Glomerular endothelial cell (primary cell): ENCODE measurements at regions not wholly inside any gene's neighbourhood (a gene's known extent, or its start where the extent isn't known, plus 50 kb on each side); places are given as distances from the start of the nearest gene placed in this dataset.
A peak's percentile ranks its signal among the peaks of the same experiment; 100 is the strongest.
"Not testable (repeated sequence)": the region's sequence is repeated elsewhere in the genome, so short reads cannot be mapped to it uniquely, and the experiment has no call there.

Experiments
- DNase-seq: peaks from one replicate; pipeline ENCODE4 v3.0.0-alpha.2; 2011; ENCODE audit warnings: low read depth, low spot score; ENCODE audit errors: extremely low read depth

GRCh38 chr6:155913816-155914215 lies 458.2 kb upstream of the NOX3 start:
- no peak for DNase-seq

GRCh38 chr6:155909710-155910109 lies 454.1 kb upstream of the NOX3 start:
- no peak for DNase-seq

- no peak for DNase-seq
These were observed 440.0 kb upstream of the NOX3 start for GRCh38 chr6:155895641-155896040.

GRCh38 chr6:155894758-155895157 lies 439.1 kb upstream of the NOX3 start:
- no peak for DNase-seq

GRCh38 chr6:155894262-155894661 lies 438.6 kb upstream of the NOX3 start:
- DNase-seq: no peak

- no peak for DNase-seq
These were observed 434.8 kb upstream of the NOX3 start for GRCh38 chr6:155890409-155890808.

GRCh38 chr6:155889410-155889809 lies 433.8 kb upstream of the NOX3 start:
- DNase-seq: no peak

GRCh38 chr6:155887421-155887820 lies 431.8 kb upstream of the NOX3 start:
- no peak for DNase-seq

GRCh38 chr6:155883741-155884140 lies 428.1 kb upstream of the NOX3 start:
- DNase-seq: no peak

GRCh38 chr6:155883334-155883731 lies 427.7 kb upstream of the NOX3 start:
- no peak for DNase-seq

GRCh38 chr6:155882527-155883333 lies 427.1 kb upstream of the NOX3 start:
- DNase-seq: no peak

- DNase-seq: no peak
These were observed 426.3 kb upstream of the NOX3 start for GRCh38 chr6:155881826-155882526.

- no peak for DNase-seq
These were observed 425.3 kb upstream of the NOX3 start for GRCh38 chr6:155880900-155881299.

- DNase-seq: no peak
These were observed 417.3 kb upstream of the NOX3 start for GRCh38 chr6:155872961-155873360.

- DNase-seq: no peak
These were observed 412.0 kb upstream of the NOX3 start for GRCh38 chr6:155867682-155868081.

GRCh38 chr6:155866676-155867390 lies 411.2 kb upstream of the NOX3 start:
- not testable (repeated sequence) for DNase-seq

GRCh38 chr6:155861821-155862220 lies 406.2 kb upstream of the NOX3 start:
- no peak for DNase-seq

- not testable (repeated sequence) for DNase-seq
These were observed 403.3 kb upstream of the NOX3 start for GRCh38 chr6:155858906-155859305.

GRCh38 chr6:155854787-155855186 lies 399.1 kb upstream of the NOX3 start:
- no peak for DNase-seq

- DNase-seq: no peak
These were observed 397.4 kb upstream of the NOX3 start for GRCh38 chr6:155853011-155853410.

- DNase-seq: peak; percentile 33
These were observed 394.8 kb upstream of the NOX3 start for GRCh38 chr6:155850408-155850841.

GRCh38 chr6:155847711-155848110 lies 392.1 kb upstream of the NOX3 start:
- no peak for DNase-seq
